ENCODE measurements at regions not wholly inside any gene's neighbourhood (a gene's known extent, or its start where the extent isn't known, plus 50 kb on each side); places are given as distances from the start of the nearest gene placed in this dataset.

- ATAC-seq = no peak
- BruUV-seq (replicated peaks) = no TSS peak
- ChIA-PET POLR2A (no interaction called here), CTCF (no interaction called here)
- Histone ChIP-seq H3K9me3 (ENCODE audit: control insufficient read depth, insufficient read depth, low read depth, low read length) (no peaks in the 10 kb centered on the region), H3K27me3 (ENCODE audit: control insufficient read depth, insufficient read depth, low read length) (no peaks in the 10 kb centered on the region), H3K36me3 (ENCODE audit: control insufficient read depth, insufficient read depth, low read length) (no peaks in the 10 kb centered on the region), H3K27ac (ENCODE audit: low read length) (no peak overlapping the region), H3K4me3 (ENCODE audit: low read depth in 2 of 2, low read length in 2 of 2) (no peak overlapping the region), H3K4me1 (ENCODE audit: control insufficient read depth, insufficient read depth, low read length) (no peaks in the 10 kb centered on the region)
- TF ChIP-seq, protein P1, sequence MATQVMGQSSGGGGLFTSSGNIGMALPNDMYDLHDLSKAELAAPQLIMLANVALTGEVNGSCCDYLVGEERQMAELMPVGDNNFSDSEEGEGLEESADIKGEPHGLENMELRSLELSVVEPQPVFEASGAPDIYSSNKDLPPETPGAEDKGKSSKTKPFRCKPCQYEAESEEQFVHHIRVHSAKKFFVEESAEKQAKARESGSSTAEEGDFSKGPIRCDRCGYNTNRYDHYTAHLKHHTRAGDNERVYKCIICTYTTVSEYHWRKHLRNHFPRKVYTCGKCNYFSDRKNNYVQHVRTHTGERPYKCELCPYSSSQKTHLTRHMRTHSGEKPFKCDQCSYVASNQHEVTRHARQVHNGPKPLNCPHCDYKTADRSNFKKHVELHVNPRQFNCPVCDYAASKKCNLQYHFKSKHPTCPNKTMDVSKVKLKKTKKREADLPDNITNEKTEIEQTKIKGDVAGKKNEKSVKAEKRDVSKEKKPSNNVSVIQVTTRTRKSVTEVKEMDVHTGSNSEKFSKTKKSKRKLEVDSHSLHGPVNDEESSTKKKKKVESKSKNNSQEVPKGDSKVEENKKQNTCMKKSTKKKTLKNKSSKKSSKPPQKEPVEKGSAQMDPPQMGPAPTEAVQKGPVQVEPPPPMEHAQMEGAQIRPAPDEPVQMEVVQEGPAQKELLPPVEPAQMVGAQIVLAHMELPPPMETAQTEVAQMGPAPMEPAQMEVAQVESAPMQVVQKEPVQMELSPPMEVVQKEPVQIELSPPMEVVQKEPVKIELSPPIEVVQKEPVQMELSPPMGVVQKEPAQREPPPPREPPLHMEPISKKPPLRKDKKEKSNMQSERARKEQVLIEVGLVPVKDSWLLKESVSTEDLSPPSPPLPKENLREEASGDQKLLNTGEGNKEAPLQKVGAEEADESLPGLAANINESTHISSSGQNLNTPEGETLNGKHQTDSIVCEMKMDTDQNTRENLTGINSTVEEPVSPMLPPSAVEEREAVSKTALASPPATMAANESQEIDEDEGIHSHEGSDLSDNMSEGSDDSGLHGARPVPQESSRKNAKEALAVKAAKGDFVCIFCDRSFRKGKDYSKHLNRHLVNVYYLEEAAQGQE (IDR thresholded peaks at IDR 0.05; ENCODE audit: insufficient read depth in 1 of 2, low read depth in 2 of 2, low read length in 1 of 2) = no peak
- no peak for TF ChIP-seq TCF7L2 (IDR thresholded peaks at IDR 0.05; ENCODE audit: low read depth, low read length)
- TF ChIP-seq SIN3A (IDR thresholded peaks at IDR 0.05; ENCODE audit: borderline replicate concordance, insufficient read depth, low read depth, low read length) = no peak
- TF ChIP-seq POLR2AphosphoS5 (IDR thresholded peaks at IDR 0.05; ENCODE audit: low read depth, low read length) = no peak
- TF ChIP-seq, protein P2, sequence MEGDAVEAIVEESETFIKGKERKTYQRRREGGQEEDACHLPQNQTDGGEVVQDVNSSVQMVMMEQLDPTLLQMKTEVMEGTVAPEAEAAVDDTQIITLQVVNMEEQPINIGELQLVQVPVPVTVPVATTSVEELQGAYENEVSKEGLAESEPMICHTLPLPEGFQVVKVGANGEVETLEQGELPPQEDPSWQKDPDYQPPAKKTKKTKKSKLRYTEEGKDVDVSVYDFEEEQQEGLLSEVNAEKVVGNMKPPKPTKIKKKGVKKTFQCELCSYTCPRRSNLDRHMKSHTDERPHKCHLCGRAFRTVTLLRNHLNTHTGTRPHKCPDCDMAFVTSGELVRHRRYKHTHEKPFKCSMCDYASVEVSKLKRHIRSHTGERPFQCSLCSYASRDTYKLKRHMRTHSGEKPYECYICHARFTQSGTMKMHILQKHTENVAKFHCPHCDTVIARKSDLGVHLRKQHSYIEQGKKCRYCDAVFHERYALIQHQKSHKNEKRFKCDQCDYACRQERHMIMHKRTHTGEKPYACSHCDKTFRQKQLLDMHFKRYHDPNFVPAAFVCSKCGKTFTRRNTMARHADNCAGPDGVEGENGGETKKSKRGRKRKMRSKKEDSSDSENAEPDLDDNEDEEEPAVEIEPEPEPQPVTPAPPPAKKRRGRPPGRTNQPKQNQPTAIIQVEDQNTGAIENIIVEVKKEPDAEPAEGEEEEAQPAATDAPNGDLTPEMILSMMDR (IDR thresholded peaks at IDR 0.05) = no peak
- DNase-seq (ENCODE audit: low read depth, low spot score) = no peak
- in situ Hi-C loops (cut with HindIII; ENCODE audit: low pct_unique_long_range_greater_than_20kb, low sequenced_read_pairs) = no loop called here
- intact Hi-C loops (cut with micrococcal nuclease; ENCODE audit: unreplicated experiment) = no loop called here
Observed at GRCh38 chr2:82650038-82650437, 1809.0 kb downstream of the SUCLG1 start.

DNA sequence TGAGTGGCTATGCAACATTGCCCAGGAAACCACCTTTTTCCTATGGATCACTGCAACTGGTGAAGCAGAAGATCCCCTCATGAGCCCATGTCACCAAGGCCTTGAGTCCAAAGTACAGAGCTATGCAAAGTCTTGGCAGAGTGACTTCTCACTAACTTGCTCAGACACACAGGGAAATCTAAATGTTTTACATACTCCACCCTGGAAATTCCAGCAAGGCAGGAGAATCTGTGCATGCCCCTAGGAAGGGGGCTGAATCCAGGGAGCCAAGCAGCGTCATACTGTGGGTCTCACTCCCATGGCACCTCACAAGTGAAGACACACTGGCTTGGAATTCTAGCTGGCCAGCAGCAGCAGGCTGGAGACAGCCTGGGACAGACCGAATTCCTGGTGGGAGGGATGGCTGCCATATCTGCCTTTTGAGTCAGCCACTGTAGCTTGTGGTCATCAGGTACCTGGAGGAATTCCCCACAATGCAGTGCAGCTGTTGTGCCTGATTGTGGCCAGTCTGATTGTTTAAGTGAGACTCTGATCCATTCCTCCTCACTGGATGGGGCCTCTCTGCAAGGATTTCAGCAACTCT is 1817.4 kb downstream of the SUCLG1 start:
- Histone ChIP-seq H3K9me3 (ENCODE audit: control insufficient read depth, insufficient read depth, low read depth, low read length) (0 out of 2 replicates have a peak, but pooled peaks cover 5% of the 10 kb centered on the region), H3K4me1 (ENCODE audit: control insufficient read depth, insufficient read depth, low read length) (no peaks in the 10 kb centered on the region), H3K27ac (ENCODE audit: low read length) (no peak overlapping the region), H3K27me3 (ENCODE audit: control insufficient read depth, insufficient read depth, low read length) (no peaks in the 10 kb centered on the region), H3K4me3 (ENCODE audit: low read depth in 2 of 2, low read length in 2 of 2) (no peak overlapping the region), H3K36me3 (ENCODE audit: control insufficient read depth, insufficient read depth, low read length) (no peaks in the 10 kb centered on the region)
- DNase-seq (ENCODE audit: low read depth, low spot score) (no peak), ATAC-seq (no peak)
- POLR2A ChIA-PET = no interaction called here
- BruUV-seq (replicated peaks) = no TSS peak
- no peak for TF ChIP-seq POLR2AphosphoS5 (IDR thresholded peaks at IDR 0.05; ENCODE audit: low read depth, low read length)
- TF ChIP-seq, protein P2 (IDR thresholded peaks at IDR 0.05) = no peak
- TF ChIP-seq SIN3A (IDR thresholded peaks at IDR 0.05; ENCODE audit: borderline replicate concordance, insufficient read depth, low read depth, low read length) = no peak
- no peak for TF ChIP-seq TCF7L2 (IDR thresholded peaks at IDR 0.05; ENCODE audit: low read depth, low read length)
- TF ChIP-seq, protein P1 (IDR thresholded peaks at IDR 0.05; ENCODE audit: insufficient read depth in 1 of 2, low read depth in 2 of 2, low read length in 1 of 2) = no peak
- in situ Hi-C loops (cut with HindIII; ENCODE audit: low pct_unique_long_range_greater_than_20kb, low sequenced_read_pairs) = no loop called here
- intact Hi-C loops (cut with micrococcal nuclease; ENCODE audit: unreplicated experiment) = no loop called here
- CTCF ChIA-PET = no interaction called here

All from Panc1 (cell line).